Fibroblast of pulmonary artery (primary cell): ENCODE measurements at regions not wholly inside any gene's neighbourhood (a gene's known extent, or its start where the extent isn't known, plus 50 kb on each side); places are given as distances from the start of the nearest gene placed in this dataset.

ENCODE experiments used
- DNase-seq: peaks from one replicate; pipeline ENCODE4 v3.0.0-alpha.2; 2010; ENCODE audit warnings: low read depth
- H3K4me3 ChIP-seq: replicated peaks from 2 replicates; pipeline ENCODE4 v1.5.1; 2011; ENCODE audit warnings: low read depth, mild to moderate bottlenecking, control low read depth, low read length, moderate library complexity
- CTCF ChIP-seq: IDR thresholded peaks from 2 replicates; pipeline ENCODE4 v1.5.1; 2011; ENCODE audit warnings: mild to moderate bottlenecking, control low read depth, low read length, inconsistent platforms; ENCODE audit errors: missing control alignments

DNA sequence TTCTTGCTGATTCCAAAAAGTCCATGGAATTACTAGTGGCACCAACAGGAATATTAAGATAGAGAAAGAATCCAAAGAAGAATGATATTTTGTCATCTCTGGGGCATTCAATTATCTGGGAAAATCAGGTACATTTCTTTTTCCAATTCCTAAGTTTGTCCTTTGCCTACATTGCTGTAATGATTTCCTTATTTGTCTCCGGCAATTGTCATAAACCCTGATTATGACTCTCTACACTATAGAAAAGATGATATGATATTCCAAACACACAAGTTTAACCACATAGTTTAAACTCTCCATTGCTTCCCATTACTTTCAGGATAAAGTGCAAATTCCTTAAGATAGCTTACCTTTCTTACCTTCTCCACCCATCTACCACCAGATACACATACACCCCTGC is 647.0 kb downstream of the PLPP3 start:
- no peak for DNase-seq
- TF ChIP-seq CTCF: no peak

DNA sequence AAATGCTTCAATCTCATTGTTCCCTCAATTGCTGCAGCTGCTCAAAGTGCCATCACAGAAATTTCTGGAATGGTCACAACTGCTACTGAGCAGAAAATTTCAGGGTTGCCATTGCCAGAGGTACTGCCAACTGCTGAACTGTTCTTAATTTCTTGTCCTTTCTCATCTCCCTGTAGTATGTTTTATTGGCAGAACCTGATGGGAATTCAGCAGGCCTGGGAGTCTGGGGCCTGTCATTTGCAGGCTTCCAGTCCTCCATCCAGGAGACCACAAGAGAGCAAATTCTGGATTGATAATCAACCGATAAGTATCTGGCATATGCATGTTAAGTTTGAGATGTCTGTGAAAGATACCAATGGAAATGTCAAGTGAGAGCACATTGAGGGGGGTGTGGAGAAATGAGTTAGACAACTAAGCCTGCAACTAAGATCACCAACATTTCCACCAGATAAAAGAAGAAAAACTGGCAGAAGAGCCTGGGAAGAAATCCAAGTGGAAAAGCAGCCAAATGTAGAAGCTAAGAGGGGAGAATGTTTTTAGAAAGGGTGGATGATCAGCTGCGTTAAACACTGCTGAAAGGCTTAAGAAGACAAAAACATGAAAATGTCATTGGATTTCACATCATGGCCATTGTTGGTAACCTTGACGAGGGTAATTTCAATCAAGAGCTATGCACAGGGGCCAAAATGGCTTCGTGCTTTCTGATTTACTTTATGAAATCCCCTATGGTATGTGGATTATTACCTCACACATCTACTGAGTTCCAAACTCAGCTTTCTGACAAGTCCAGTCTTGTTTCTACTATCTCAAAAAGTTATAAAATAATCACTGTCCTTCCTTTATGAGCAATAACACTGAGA is 648.1 kb downstream of the PLPP3 start:
- H3K4me3 ChIP-seq: no peak overlapping the region
- TF ChIP-seq CTCF: no peak
- peak; percentile 58 for DNase-seq

More for the DNA sequence above, 647.0 kb downstream of the PLPP3 start:
- H3K4me3 ChIP-seq: no peak overlapping the region

DNA sequence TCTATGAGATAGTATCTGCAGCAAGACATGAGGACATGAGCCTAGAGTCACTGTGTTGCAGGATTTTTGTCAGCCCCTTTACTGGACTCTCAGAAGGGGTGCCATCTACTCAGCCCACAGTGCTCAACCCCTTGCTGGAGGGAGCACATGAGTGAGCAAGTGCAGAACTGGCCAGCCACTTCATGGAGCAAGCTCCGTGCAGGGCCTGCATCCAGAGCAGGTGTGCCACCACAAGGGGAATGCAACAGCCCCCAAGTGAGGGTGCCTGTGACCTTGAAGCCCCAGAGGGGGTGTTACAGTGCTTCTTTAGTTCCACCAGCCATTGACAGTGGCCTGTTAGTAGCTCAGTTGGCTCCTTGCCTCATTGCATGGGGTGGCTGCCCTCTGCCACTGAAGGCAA is 649.7 kb downstream of the PLPP3 start:
- no peak overlapping the region for H3K4me3 ChIP-seq
- no peak for DNase-seq
- TF ChIP-seq CTCF: no peak

DNA sequence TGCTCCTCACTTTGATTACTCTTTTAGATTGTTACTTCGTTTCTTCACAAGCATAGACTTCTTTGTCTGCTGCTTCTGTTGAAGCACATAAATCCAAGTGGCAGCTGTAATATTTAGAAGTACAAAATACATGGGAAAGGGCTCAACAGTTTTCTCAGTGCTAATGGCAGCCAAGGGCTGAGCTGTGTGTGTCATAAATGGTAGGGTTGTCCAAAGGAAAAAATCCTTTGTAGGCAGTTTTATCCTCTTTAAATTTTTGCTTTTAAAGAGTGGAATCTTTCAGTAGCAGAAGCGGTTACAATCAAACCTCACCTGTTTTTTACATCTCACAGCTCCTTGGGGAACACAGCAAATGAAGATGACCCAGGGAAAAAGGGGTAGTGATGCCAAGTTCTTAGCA is 650.8 kb downstream of the PLPP3 start:
- no peak overlapping the region for H3K4me3 ChIP-seq
- DNase-seq: no peak
- TF ChIP-seq CTCF: no peak

GRCh38 chr1:55927702-55928290 is 651.6 kb downstream of the PLPP3 start:
- H3K4me3 ChIP-seq: no peak overlapping the region
- no peak for TF ChIP-seq CTCF
- peak; percentile 24 for DNase-seq

GRCh38 chr1:55926906-55927471 is 652.4 kb downstream of the PLPP3 start:
- TF ChIP-seq CTCF: no peak
- H3K4me3 ChIP-seq: no peak overlapping the region
- no peak for DNase-seq
